Immature natural killer cell (primary cell): ENCODE measurements at regions not wholly inside any gene's neighbourhood (a gene's known extent, or its start where the extent isn't known, plus 50 kb on each side); places are given as distances from the start of the nearest gene placed in this dataset.

Source experiments
- DNase-seq, 3 donors: peaks; one replicate each; pipeline ENCODE4 v3.0.0; 2022; ENCODE audit warnings: mixed read lengths in 1 of 3
- H3K27ac Mint-ChIP-seq, 6 donors: one replicate each; pipeline ENCODE4 v1.8.0; 2020; ENCODE audit warnings: mixed read lengths in 6 of 6, mild to moderate bottlenecking in 5 of 6, inconsistent platforms in 4 of 6, moderate library complexity in 3 of 6
- H3K27me3 Mint-ChIP-seq, 3 donors: one replicate each; pipeline ENCODE4 v1.8.0; 2020 to 2021; ENCODE audit warnings: low read depth in 3 of 3, mild to moderate bottlenecking in 3 of 3, mixed read lengths in 3 of 3, moderate library complexity in 3 of 3, inconsistent platforms in 1 of 3
- H3K36me3 Mint-ChIP-seq, 3 donors: one replicate each; pipeline ENCODE4 v1.8.0; 2020; ENCODE audit warnings: mixed read lengths in 3 of 3, inconsistent platforms in 2 of 3, mild to moderate bottlenecking in 2 of 3
- H3K4me1 Mint-ChIP-seq, 2 donors: one replicate each; pipeline ENCODE4 v1.8.0; 2020; ENCODE audit warnings: inconsistent platforms in 2 of 2, mild to moderate bottlenecking in 2 of 2, mixed read lengths in 2 of 2, moderate library complexity in 1 of 2
- H3K4me3 Mint-ChIP-seq, 5 donors: one replicate each; pipeline ENCODE4 v1.8.0; 2020; ENCODE audit warnings: mild to moderate bottlenecking in 5 of 5, mixed read lengths in 5 of 5, inconsistent platforms in 3 of 5, moderate library complexity in 3 of 5
- H3K9me3 Mint-ChIP-seq, 6 donors: one replicate each; pipeline ENCODE4 v1.8.0; 2020; ENCODE audit warnings: mild to moderate bottlenecking in 6 of 6, mixed read lengths in 6 of 6, inconsistent platforms in 4 of 6, moderate library complexity in 3 of 6

DNA sequence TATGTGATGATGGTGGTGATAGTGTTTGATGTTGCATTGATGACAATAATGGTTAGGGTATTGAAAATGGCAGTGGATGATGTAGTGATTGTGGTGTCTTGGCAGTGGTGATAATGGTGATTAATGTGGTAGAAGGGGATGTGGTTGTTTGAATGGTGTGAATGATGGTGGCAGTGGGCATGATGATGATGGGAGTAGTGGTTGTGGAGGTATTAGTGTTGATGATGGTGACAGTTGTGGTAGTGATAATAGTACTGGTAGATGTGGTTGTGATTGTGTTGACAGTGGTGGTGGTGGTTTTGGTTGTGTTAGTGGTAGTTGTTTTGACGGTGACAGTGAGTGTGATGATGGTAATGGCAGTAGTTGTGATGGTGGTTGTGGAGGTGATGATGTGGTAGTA, 1049.0 kb downstream of the VRK1 start:
- Mint-ChIP-seq H3K9me3 (no peaks in the 10 kb centered on the region), H3K36me3 (no peaks in the 10 kb centered on the region), H3K4me3 (no peak overlapping the region), H3K27me3 (peaks cover 2 to 8% (median 4%) of the 10 kb centered on the region in 3 donors), H3K4me1 (peaks cover 0 to 2% of the 10 kb centered on the region in 2 donors), H3K27ac (no peak overlapping the region)
- DNase-seq = peak; percentile 37 to 62 (median 58)

DNA sequence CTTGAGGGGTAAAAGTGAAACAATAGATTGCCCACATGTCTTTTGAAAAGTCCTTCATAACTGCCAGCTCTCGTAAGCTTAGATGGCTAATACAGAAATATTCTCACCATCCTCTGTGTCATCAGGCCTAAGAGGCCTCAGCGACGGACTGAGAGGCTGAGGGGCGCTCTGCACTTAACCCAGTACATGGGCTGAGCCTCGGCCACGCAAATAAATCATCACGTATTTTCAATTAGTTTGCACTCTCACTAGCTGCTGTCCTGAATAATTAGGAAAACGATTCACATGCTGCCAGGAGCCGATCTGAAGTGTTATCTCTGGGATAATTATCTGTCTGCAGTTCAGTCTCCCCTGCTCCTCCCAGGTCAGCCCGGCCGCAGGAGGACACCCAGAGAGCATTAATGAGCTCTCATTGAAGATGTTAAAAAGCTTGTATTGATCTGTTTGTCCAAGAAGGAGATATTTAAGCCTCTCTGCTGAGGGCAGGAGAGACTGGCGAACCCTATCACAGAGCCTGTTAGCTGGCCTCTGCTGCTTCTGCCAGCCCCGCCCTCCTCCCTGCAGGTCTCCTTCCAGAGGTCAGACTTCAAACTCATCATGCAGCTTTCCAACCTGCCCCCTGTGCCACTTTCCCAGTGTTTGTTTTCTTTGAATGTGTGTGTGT, 1051.3 kb downstream of the VRK1 start:
- H3K36me3 Mint-ChIP-seq = no peaks in the 10 kb centered on the region
- peaks cover 2 to 7% (median 2%) of the 10 kb centered on the region in 3 donors for H3K27me3 Mint-ChIP-seq
- H3K4me1 Mint-ChIP-seq = no peaks in the 10 kb centered on the region
- no peak for DNase-seq
- H3K9me3 Mint-ChIP-seq = peaks cover 0 to 2% (median 0%) of the 10 kb centered on the region in 6 donors
- no peak overlapping the region for H3K27ac Mint-ChIP-seq
- H3K4me3 Mint-ChIP-seq = no peak overlapping the region

DNA sequence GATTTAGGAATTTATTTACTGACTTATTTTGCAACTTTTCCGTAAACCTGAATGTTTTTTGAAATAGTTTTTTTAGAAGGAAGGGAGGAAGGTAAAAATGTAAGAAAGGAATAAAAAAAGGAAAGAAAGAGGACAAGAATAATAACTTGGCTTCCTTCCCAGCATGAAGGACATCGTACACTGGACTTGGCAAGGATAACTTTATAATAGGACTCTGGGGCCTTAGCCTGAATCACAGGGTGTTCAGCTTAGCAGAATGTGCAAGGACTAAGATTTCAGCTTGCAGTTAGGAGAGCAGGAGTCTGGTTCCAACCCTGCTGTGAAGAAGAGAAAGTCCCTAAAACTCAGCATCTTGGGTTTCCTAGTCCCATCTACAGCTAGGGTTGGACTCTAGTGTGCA, 1053.3 kb downstream of the VRK1 start:
- DNase-seq = no peak
- Mint-ChIP-seq H3K36me3 (no peaks in the 10 kb centered on the region), H3K9me3 (peaks cover 0 to 2% (median 0%) of the 10 kb centered on the region in 6 donors), H3K4me3 (no peak overlapping the region), H3K4me1 (no peaks in the 10 kb centered on the region), H3K27ac (no peak overlapping the region), H3K27me3 (peaks cover 2 to 7% (median 2%) of the 10 kb centered on the region in 3 donors)

DNA sequence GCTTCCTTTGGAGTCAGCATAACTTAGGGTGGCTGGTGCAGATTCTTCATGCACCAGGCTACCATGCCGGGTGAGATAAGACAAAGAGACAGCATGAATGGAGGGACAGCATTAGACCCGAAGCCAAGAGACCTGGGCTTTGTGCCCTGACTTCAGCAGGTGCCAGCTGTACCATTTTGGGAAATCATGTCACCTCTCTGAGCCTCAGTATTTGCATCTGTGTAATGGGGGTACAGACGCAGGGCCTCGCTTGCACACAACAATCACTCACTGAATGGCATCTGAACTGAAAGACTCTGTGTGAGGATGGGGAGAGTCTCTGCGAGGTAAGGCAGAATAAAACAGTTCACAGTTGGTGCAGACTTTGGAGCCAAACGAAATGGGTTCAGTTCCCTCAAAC, 1053.7 kb downstream of the VRK1 start:
- Mint-ChIP-seq H3K9me3 (peaks cover 0 to 2% (median 0%) of the 10 kb centered on the region in 6 donors), H3K4me3 (no peak overlapping the region), H3K27ac (no peak overlapping the region), H3K4me1 (no peaks in the 10 kb centered on the region), H3K27me3 (peaks cover 2 to 7% (median 2%) of the 10 kb centered on the region in 3 donors), H3K36me3 (no peaks in the 10 kb centered on the region)
- DNase-seq = no peak

DNA sequence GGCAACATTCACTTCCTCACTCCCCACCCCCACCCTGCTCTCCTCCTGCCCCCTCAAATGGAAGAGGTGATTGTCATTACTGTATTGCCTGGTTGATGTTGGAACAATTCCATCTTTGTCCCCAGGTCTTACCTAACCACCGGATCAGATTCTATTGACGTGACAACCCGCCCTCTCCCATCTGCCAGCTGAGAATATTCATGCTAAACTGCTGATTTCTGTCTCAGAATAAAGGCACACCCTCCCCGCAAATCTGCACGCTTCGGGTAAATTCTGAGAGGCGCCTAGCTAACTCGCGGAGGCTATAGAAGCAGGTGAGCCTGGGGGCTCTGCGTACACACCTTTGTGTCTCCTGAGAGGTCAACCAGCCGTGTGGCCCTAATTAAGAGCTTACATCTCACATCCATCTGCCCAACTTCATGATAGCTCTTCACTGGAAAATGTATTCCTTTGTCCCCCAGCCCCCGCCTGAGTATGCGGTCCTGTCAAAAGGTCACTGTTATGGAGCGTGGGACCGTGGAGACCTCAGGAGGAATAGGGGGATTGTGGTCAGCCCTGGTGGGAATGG, 1054.3 kb downstream of the VRK1 start:
- DNase-seq = no peak
- peaks cover 2 to 7% (median 2%) of the 10 kb centered on the region in 3 donors for H3K27me3 Mint-ChIP-seq
- no peaks in the 10 kb centered on the region for H3K4me1 Mint-ChIP-seq
- H3K4me3 Mint-ChIP-seq = no peak overlapping the region
- H3K9me3 Mint-ChIP-seq = peaks cover 0 to 2% (median 0%) of the 10 kb centered on the region in 6 donors
- no peaks in the 10 kb centered on the region for H3K36me3 Mint-ChIP-seq
- no peak overlapping the region for H3K27ac Mint-ChIP-seq

DNA sequence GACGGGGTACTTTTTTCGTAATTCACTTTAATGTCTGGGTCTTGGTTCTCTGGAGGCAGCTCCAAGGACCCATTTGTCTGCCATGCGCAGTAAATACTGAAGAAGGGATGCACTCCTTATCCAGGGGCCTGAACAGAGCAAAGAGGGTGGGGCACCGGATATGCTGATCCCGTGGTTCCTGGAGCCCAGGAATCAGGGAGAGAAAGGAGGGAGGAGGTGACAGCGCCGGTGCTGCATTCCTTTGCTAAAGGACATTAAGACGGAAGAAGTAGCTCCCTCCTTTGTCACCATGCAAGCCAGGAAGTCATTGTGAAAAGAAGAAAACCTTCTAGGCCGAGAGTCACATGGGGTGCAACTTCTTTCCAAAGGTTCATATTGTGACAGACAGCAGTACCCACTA, 1057.7 kb downstream of the VRK1 start:
- H3K27ac Mint-ChIP-seq = no peak overlapping the region

DNA sequence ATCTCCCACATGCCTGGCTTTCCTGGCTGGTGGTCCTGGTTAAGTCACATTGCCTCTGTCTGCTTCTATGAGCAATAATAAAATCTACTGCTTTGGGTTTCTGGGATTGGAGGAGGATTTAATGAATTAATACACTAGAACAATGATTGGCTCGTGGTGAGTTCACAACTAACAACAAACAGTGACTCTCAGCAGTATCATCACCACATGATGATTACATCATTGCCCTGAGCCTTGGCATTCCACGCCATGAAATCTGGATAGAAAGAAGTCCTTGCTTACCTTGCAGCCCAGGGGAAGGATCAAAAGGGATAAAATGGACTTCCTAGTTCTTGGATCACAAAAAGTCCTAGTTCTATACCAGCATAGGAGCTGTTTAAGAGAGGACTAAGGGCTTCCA, 1069.0 kb downstream of the VRK1 start:
- Mint-ChIP-seq H3K9me3 (no peaks in the 10 kb centered on the region), H3K27ac (no peak overlapping the region), H3K27me3 (peaks cover 0 to 17% (median 1%) of the 10 kb centered on the region in 3 donors), H3K36me3 (peaks cover 0 to 3% (median 0%) of the 10 kb centered on the region in 3 donors), H3K4me3 (no peak overlapping the region), H3K4me1 (no peaks in the 10 kb centered on the region)
- DNase-seq = no peak

More for the DNA sequence above, 1057.7 kb downstream of the VRK1 start:
- DNase-seq = no peak
- Mint-ChIP-seq H3K36me3 (no peaks in the 10 kb centered on the region), H3K27me3 (peaks cover 2 to 7% (median 2%) of the 10 kb centered on the region in 3 donors), H3K4me1 (no peaks in the 10 kb centered on the region), H3K9me3 (peaks cover 0 to 2% (median 0%) of the 10 kb centered on the region in 6 donors), H3K4me3 (no peak overlapping the region)

DNA sequence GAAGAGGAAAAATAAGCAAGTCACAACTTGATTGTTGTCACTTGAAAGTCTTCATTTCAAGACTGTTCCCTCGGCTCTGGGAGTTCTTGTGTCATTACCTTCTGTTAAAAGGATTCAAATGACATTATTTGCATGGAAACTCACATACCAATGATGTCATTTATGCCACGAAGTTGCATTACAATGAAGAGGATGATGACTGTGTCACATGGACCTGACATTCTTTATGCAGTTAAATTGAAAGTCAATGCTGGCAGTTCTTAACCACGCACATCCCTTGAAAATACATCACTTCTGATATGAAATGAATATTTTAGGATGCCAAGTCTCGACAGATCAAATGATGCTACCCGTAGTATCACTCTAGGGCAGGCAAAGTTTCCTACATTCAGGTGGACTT, 1069.5 kb downstream of the VRK1 start:
- no peak for DNase-seq
- Mint-ChIP-seq H3K36me3 (peaks cover 0 to 3% (median 0%) of the 10 kb centered on the region in 3 donors), H3K27ac (no peak overlapping the region), H3K27me3 (peaks cover 0 to 21% (median 4%) of the 10 kb centered on the region in 3 donors), H3K4me1 (no peaks in the 10 kb centered on the region), H3K4me3 (no peak overlapping the region), H3K9me3 (no peaks in the 10 kb centered on the region)

DNA sequence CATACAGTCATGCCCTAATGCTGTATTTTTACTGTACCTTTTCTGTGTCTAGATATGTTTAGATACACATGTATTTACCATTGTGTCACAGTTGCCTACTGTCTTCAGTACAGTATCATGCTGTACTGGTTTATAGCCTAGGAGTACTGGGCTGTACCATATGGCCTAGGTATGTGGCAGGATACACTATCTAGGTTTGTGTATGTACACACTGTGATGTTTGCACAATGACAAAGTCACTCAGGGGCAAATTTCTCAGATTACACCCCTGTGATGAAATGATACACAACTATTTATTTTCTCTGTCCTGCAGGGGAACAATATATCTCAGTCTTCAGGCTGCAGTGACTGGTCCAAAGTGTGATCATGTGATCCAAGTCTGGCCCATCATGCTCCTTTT, 1076.1 kb downstream of the VRK1 start:
- no peaks in the 10 kb centered on the region for H3K36me3 Mint-ChIP-seq
- no peak overlapping the region for H3K4me3 Mint-ChIP-seq
- no peaks in the 10 kb centered on the region for H3K4me1 Mint-ChIP-seq
- H3K27me3 Mint-ChIP-seq = peaks cover 0 to 17% (median 2%) of the 10 kb centered on the region in 3 donors
- no peaks in the 10 kb centered on the region for H3K9me3 Mint-ChIP-seq
- DNase-seq = no peak
- no peak overlapping the region for H3K27ac Mint-ChIP-seq

DNA sequence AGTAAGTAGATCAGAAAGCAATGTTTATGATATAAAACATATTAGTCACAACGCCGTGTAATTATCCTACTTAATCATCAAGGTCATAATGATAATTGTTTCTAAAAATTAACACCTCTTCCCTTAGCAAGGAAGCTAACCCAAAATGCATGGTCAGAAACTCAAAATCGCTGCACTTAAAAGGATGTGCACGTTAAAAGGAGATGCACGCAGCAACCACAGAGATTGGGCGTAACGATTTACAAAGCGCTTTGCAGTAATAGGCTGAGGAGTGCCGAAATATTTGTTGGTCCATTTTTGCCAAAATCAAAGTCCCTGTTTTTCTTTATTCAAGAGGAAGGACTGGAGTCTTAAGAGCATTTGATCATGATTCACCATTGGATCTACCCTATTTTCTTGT, 1077.2 kb downstream of the VRK1 start:
- Mint-ChIP-seq H3K4me1 (no peaks in the 10 kb centered on the region), H3K27ac (no peak overlapping the region), H3K9me3 (no peaks in the 10 kb centered on the region), H3K36me3 (no peaks in the 10 kb centered on the region), H3K27me3 (peaks cover 0 to 12% (median 2%) of the 10 kb centered on the region in 3 donors), H3K4me3 (no peak overlapping the region)
- DNase-seq = no peak

DNA sequence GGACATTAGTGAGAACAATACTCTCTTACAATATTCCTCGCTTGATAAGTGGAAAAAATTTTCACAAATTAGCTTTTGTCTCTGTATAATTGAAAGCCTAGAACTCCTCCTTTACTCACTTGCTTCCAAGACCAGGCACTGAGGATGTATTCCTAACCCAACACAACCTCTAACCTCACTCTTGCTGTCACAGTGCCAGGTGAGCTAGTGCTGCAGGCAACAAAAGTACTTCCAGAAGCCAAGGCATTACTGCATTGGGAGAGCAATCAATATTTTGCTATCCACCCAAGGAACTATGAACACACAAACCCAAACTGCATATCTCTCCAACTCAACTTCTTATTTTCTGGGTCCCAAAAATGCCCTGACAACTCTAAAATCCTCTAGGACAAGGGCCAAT, 1081.0 kb downstream of the VRK1 start:
- Mint-ChIP-seq H3K4me3 (no peak overlapping the region), H3K4me1 (no peaks in the 10 kb centered on the region), H3K27me3 (peaks cover 0 to 3% (median 0%) of the 10 kb centered on the region in 3 donors), H3K36me3 (no peaks in the 10 kb centered on the region), H3K27ac (no peak overlapping the region), H3K9me3 (no peaks in the 10 kb centered on the region)
- no peak for DNase-seq

DNA sequence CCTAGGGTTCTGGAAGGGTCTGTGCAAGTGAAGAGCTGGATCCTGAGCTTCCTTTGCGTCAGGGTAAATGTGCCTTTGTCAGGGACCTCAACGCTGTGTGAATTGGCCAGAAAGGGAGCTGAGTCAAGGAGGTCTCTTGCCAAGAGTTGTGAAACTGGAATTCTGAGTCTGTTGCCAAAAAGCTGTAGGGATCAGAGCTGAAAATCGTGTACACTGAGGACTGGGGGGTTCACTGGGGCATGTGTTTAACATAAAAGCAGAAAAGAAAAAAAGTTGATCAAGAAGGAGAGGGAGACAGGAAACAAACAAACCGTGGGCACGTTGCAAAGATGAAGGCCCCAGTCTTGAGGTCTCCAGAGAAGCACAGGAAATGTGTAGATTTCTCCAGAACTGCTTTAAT, 1081.5 kb downstream of the VRK1 start:
- Mint-ChIP-seq H3K27ac (peak overlapping the region in 2 of 6 donors; percentile 8), H3K36me3 (no peaks in the 10 kb centered on the region), H3K27me3 (peaks cover 0 to 3% (median 1%) of the 10 kb centered on the region in 3 donors), H3K4me3 (no peak overlapping the region), H3K4me1 (no peaks in the 10 kb centered on the region), H3K9me3 (no peaks in the 10 kb centered on the region)
- DNase-seq = no peak

DNA sequence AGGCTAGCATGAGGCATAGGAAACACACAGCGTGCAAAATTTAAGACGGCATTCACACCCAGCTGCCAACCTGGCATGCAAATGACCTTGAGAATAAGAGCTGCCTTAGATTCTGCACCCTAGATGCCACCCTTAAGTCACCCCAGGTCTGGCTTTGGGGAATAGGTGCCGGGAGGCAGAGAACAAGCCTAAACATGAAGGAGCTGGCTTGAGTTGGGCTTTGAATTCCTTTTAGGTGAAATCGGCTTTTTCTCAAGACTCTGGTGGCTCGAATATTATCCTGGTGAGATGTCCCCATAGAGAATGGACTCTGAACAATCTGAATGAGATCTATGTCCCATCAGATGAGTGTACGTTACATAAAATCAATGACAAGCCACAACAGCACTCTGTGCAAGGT, 1090.5 kb downstream of the VRK1 start:
- H3K4me3 Mint-ChIP-seq = no peak overlapping the region
- no peak for DNase-seq
- H3K27me3 Mint-ChIP-seq = peaks cover 0 to 3% (median 1%) of the 10 kb centered on the region in 3 donors
- H3K36me3 Mint-ChIP-seq = no peaks in the 10 kb centered on the region
- H3K9me3 Mint-ChIP-seq = no peaks in the 10 kb centered on the region
- no peak overlapping the region for H3K27ac Mint-ChIP-seq
- no peaks in the 10 kb centered on the region for H3K4me1 Mint-ChIP-seq

DNA sequence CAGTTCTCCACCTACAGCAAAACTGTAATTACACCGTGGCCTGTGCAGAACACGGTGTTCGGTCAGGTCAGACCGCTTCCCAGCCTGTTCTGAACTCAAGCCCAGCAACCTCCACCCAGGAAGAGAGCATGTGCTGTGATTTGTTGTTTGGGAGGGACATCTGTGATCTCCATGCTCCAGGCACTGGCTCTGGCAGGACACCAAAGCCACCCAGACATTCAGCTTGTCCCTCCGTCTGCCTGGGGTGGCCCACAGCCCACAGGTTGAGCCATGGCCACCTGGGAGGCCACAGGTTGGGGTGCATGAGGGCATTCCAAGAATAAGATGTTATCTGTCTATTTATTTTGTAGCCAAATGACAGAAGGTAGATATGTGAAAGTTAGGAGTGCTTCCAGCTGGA, 1091.1 kb downstream of the VRK1 start:
- Mint-ChIP-seq H3K27me3 (peaks cover 0 to 3% (median 1%) of the 10 kb centered on the region in 3 donors), H3K4me1 (no peaks in the 10 kb centered on the region), H3K36me3 (no peaks in the 10 kb centered on the region), H3K27ac (no peak overlapping the region), H3K4me3 (no peak overlapping the region), H3K9me3 (no peaks in the 10 kb centered on the region)
- DNase-seq = no peak

DNA sequence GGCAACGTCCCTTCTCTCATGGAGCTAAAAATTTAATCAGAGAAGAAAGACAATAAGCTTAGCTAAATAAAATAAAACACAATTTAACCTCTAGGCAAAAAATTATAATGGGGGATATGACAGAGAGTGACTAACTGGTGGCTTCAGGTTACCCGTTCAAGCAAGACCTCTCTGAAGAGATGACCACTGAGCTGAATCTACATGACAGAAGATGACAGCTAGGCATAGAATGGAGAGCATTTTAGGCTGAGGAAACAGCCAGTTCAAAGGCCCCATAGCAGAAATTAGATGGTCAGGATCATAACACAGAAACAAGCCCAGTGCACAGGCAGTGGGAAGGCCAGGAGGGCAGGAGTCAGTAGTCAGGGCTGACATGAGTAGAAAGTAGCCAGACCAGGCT, 1094.3 kb downstream of the VRK1 start:
- no peak for DNase-seq
- Mint-ChIP-seq H3K27ac (no peak overlapping the region), H3K27me3 (peaks cover 0 to 3% (median 0%) of the 10 kb centered on the region in 3 donors), H3K4me3 (no peak overlapping the region), H3K36me3 (no peaks in the 10 kb centered on the region), H3K9me3 (no peaks in the 10 kb centered on the region), H3K4me1 (no peaks in the 10 kb centered on the region)
